ENCODE measurements at regions not wholly inside any gene's neighbourhood (a gene's known extent, or its start where the extent isn't known, plus 50 kb on each side); places are given as distances from the start of the nearest gene placed in this dataset.
"Not testable (repeated sequence)": the region's sequence is repeated elsewhere in the genome, so short reads cannot be mapped to it uniquely, and the experiment has no call there.

DNA sequence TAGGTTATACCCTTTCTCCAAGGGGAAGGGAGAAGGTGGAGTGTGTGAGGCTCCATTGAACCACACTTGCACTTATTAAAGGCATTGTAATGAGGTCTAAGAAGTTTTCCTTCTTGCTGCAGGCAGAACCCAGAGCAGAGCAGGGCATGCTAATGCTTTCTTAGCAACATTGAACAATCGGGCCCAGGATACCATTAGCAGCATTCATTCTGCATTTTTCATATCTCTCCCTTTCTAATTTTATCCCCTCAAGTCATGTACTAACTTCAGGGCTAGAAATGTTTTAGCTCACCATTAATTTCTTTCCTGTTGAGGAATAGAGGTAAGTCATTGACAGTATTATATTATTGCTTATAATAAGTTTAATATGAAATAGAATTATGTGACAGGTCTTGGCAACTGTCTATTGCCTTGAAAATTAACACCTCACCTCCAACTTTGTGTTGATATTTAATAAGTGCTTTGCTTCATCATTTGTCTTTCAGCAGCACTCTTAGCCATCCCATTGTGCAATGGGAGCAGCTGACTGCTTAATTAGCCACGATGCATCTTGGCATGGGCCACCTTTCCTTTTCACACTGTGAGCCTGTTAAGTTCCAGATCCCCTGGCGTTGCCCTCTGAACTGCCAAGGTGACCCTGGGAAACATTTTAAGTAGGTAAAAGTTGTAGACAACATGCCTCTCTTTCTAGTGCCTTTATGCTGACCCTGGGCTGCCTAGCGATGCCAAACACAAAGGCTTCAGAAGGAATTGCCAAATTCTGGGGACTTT is 300.8 kb upstream of the MEX3C start:
- TF ChIP-seq CTCF (conservative IDR thresholded peaks at IDR 0.05 in 1 of 2, IDR thresholded peaks at IDR 0.05 in 1 of 2; ENCODE audit: low read depth in 1 of 2, low read length in 2 of 2), result no peak
- TF ChIP-seq EZH2 (IDR thresholded peaks at IDR 0.05; ENCODE audit: low read length, missing control alignments), result no peak

GRCh38 chr18:51503351-51503750 is 305.9 kb upstream of the MEX3C start:
- Histone ChIP-seq H3K36me3 (ENCODE audit: control insufficient read depth, insufficient read depth, low read length) (no peaks in the 10 kb centered on the region), H3K9ac (ENCODE audit: insufficient read depth, low read length) (no peak overlapping the region), H3K4me3 (replicated peaks in 1 of 4; ENCODE audit: control extremely low read depth in 1 of 4, insufficient read depth in 1 of 4, low read depth in 3 of 4, low read length in 4 of 4) (no peak overlapping the region), H3K9me3 (ENCODE audit: control insufficient read depth, insufficient read depth, low read depth, low read length) (no peaks in the 10 kb centered on the region), H4K20me1 (ENCODE audit: control insufficient read depth, extremely low read depth, insufficient read depth, low read length) (no peaks in the 10 kb centered on the region), H3K4me1 (ENCODE audit: control insufficient read depth, extremely low read depth, insufficient read depth, low read length) (no peaks in the 10 kb centered on the region), H3K27ac (ENCODE audit: insufficient read depth, low read length) (no peak overlapping the region), H3K27me3 (ENCODE audit: control insufficient read depth, insufficient read depth, low read length) (no peaks in the 10 kb centered on the region), H3K79me2 (ENCODE audit: control insufficient read depth, insufficient read depth, low read length) (no peaks in the 10 kb centered on the region), H3K4me2 (ENCODE audit: extremely low read depth, insufficient read depth, low read length) (no peak overlapping the region), H2AFZ (ENCODE audit: low read length) (no peak overlapping the region)
- DNase-seq (ENCODE audit: low read depth in 2 of 2), result no peak
- no peak for TF ChIP-seq CTCF (conservative IDR thresholded peaks at IDR 0.05 in 1 of 2, IDR thresholded peaks at IDR 0.05 in 1 of 2; ENCODE audit: low read depth in 1 of 2, low read length in 2 of 2)
- TF ChIP-seq EZH2 (IDR thresholded peaks at IDR 0.05; ENCODE audit: low read length, missing control alignments), result no peak

More for the DNA sequence above, 300.8 kb upstream of the MEX3C start:
- H3K9me3 ChIP-seq (ENCODE audit: control insufficient read depth, insufficient read depth, low read depth, low read length), result no peaks in the 10 kb centered on the region
- H3K4me3 ChIP-seq (replicated peaks in 1 of 4; ENCODE audit: control extremely low read depth in 1 of 4, insufficient read depth in 1 of 4, low read depth in 3 of 4, low read length in 4 of 4), result no peak overlapping the region
- H4K20me1 ChIP-seq (ENCODE audit: control insufficient read depth, extremely low read depth, insufficient read depth, low read length), result no peaks in the 10 kb centered on the region
- H3K27ac ChIP-seq (ENCODE audit: insufficient read depth, low read length), result no peak overlapping the region
- H3K9ac ChIP-seq (ENCODE audit: insufficient read depth, low read length), result no peak overlapping the region
- H3K4me1 ChIP-seq (ENCODE audit: control insufficient read depth, extremely low read depth, insufficient read depth, low read length), result no peaks in the 10 kb centered on the region
- no peaks in the 10 kb centered on the region for H3K27me3 ChIP-seq (ENCODE audit: control insufficient read depth, insufficient read depth, low read length)
- DNase-seq (ENCODE audit: low read depth in 2 of 2), result no peak
- no peaks in the 10 kb centered on the region for H3K36me3 ChIP-seq (ENCODE audit: control insufficient read depth, insufficient read depth, low read length)
- H3K79me2 ChIP-seq (ENCODE audit: control insufficient read depth, insufficient read depth, low read length), result no peaks in the 10 kb centered on the region
- no peak overlapping the region for H3K4me2 ChIP-seq (ENCODE audit: extremely low read depth, insufficient read depth, low read length)
- H2AFZ ChIP-seq (ENCODE audit: low read length), result no peak overlapping the region

DNA sequence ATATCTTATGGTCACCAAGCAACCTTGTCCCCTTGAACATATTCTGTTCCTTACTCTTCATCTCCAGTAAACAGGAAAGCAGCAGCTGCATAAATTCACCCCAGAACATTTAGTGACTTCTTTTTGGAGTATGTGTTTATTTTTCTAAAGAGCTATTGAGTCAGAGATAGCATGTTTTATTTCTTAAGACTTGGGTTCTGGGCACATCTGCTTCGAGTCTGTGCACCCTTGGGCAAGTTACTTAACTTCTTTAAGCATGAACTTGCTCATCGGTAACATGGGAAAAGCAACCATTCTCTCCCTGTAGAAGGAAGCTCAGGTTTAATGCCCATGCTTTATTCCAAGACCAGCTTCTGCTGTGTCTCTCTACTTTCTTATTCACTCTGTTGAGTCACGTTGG is 309.3 kb upstream of the MEX3C start:
- Histone ChIP-seq H3K36me3 (ENCODE audit: control insufficient read depth, insufficient read depth, low read length) (no peaks in the 10 kb centered on the region), H3K9me3 (ENCODE audit: control insufficient read depth, insufficient read depth, low read depth, low read length) (no peaks in the 10 kb centered on the region), H3K27me3 (ENCODE audit: control insufficient read depth, insufficient read depth, low read length) (no peaks in the 10 kb centered on the region), H4K20me1 (ENCODE audit: control insufficient read depth, extremely low read depth, insufficient read depth, low read length) (no peaks in the 10 kb centered on the region), H3K4me1 (ENCODE audit: control insufficient read depth, extremely low read depth, insufficient read depth, low read length) (no peaks in the 10 kb centered on the region), H2AFZ (ENCODE audit: low read length) (no peak overlapping the region), H3K27ac (ENCODE audit: insufficient read depth, low read length) (no peak overlapping the region), H3K79me2 (ENCODE audit: control insufficient read depth, insufficient read depth, low read length) (no peaks in the 10 kb centered on the region), H3K4me3 (replicated peaks in 1 of 4; ENCODE audit: control extremely low read depth in 1 of 4, insufficient read depth in 1 of 4, low read depth in 3 of 4, low read length in 4 of 4) (no peak overlapping the region), H3K9ac (ENCODE audit: insufficient read depth, low read length) (no peak overlapping the region), H3K4me2 (ENCODE audit: extremely low read depth, insufficient read depth, low read length) (no peak overlapping the region)
- TF ChIP-seq CTCF (conservative IDR thresholded peaks at IDR 0.05 in 1 of 2, IDR thresholded peaks at IDR 0.05 in 1 of 2; ENCODE audit: low read depth in 1 of 2, low read length in 2 of 2) (no peak), EZH2 (IDR thresholded peaks at IDR 0.05; ENCODE audit: low read length, missing control alignments) (no peak)
- no peak for DNase-seq (ENCODE audit: low read depth in 2 of 2)

- not testable (repeated sequence) for H3K9ac ChIP-seq (ENCODE audit: insufficient read depth, low read length); H3K27me3 ChIP-seq (ENCODE audit: control insufficient read depth, insufficient read depth, low read length); H3K4me1 ChIP-seq (ENCODE audit: control insufficient read depth, extremely low read depth, insufficient read depth, low read length); H3K9me3 ChIP-seq (ENCODE audit: control insufficient read depth, insufficient read depth, low read depth, low read length); H3K27ac ChIP-seq (ENCODE audit: insufficient read depth, low read length); H2AFZ ChIP-seq (ENCODE audit: low read length); H3K36me3 ChIP-seq (ENCODE audit: control insufficient read depth, insufficient read depth, low read length); DNase-seq (ENCODE audit: low read depth in 2 of 2); H4K20me1 ChIP-seq (ENCODE audit: control insufficient read depth, extremely low read depth, insufficient read depth, low read length); H3K79me2 ChIP-seq (ENCODE audit: control insufficient read depth, insufficient read depth, low read length); H3K4me3 ChIP-seq (replicated peaks in 1 of 4; ENCODE audit: control extremely low read depth in 1 of 4, insufficient read depth in 1 of 4, low read depth in 3 of 4, low read length in 4 of 4); H3K4me2 ChIP-seq (ENCODE audit: extremely low read depth, insufficient read depth, low read length)
Measured at GRCh38 chr18:51508410-51508809, 310.9 kb upstream of the MEX3C start.

Data from fibroblast of lung (primary cell).